Fibroblast of lung (primary cell): ENCODE measurements at regions not wholly inside any gene's neighbourhood (a gene's known extent, or its start where the extent isn't known, plus 50 kb on each side); places are given as distances from the start of the nearest gene placed in this dataset.

ENCODE experiments used
- DNase-seq, 2 donors: peaks; one replicate each; pipeline versions ENCODE4 v3.0.0 to v3.0.0-alpha.2; 2010; ENCODE audit warnings: low read depth in 2 of 2
- H2AFZ ChIP-seq: 2 replicates; pipeline ENCODE4 v1.5.1; 2012; ENCODE audit warnings: low read length, control low read depth, inconsistent platforms
- H3K27ac ChIP-seq: 2 replicates; pipeline ENCODE4 v1.5.1; 2011; ENCODE audit warnings: low read length, control low read depth; ENCODE audit not compliant: insufficient read depth
- H3K27me3 ChIP-seq: 2 replicates; pipeline ENCODE4 v1.5.1; 2011; ENCODE audit warnings: mild to moderate bottlenecking, low read length; ENCODE audit not compliant: control insufficient read depth, insufficient read depth
- H3K36me3 ChIP-seq: 2 replicates; pipeline ENCODE4 v1.5.1; 2011; ENCODE audit warnings: low read length; ENCODE audit not compliant: control insufficient read depth, insufficient read depth
- H3K4me1 ChIP-seq: 2 replicates; pipeline ENCODE4 v1.5.1; 2011; ENCODE audit warnings: low read length; ENCODE audit not compliant: control insufficient read depth, insufficient read depth; ENCODE audit errors: extremely low read depth
- H3K4me2 ChIP-seq: 2 replicates; pipeline ENCODE4 v1.5.1; 2011; ENCODE audit warnings: low read length, control low read depth; ENCODE audit not compliant: insufficient read depth; ENCODE audit errors: extremely low read depth
- H3K4me3 ChIP-seq, 4 experiments: fragments of 200-600 bp in 1 of 4; sonication (generic) in 1 of 4; replicated peaks in 1 of 4; 2 replicates each; pipeline ENCODE4 v1.5.1; 2011 to 2016; ENCODE audit warnings: low read length in 4 of 4, low read depth in 3 of 4, mild to moderate bottlenecking in 3 of 4, control low read depth in 2 of 4, inconsistent platforms in 1 of 4, mixed read lengths in 1 of 4; ENCODE audit not compliant: insufficient read depth in 1 of 4; ENCODE audit errors: control extremely low read depth in 1 of 4
- H3K79me2 ChIP-seq: 2 replicates; pipeline ENCODE4 v1.5.1; 2012; ENCODE audit warnings: mild to moderate bottlenecking, low read length, inconsistent platforms; ENCODE audit not compliant: control insufficient read depth, insufficient read depth
- H3K9ac ChIP-seq: 2 replicates; pipeline ENCODE4 v1.5.1; 2011; ENCODE audit warnings: mild to moderate bottlenecking, low read length, control low read depth; ENCODE audit not compliant: insufficient read depth
- H3K9me3 ChIP-seq: 2 replicates; pipeline ENCODE4 v1.5.1; 2012; ENCODE audit warnings: low read depth, low read length; ENCODE audit not compliant: control insufficient read depth, insufficient read depth
- H4K20me1 ChIP-seq: 2 replicates; pipeline ENCODE4 v1.5.1; 2011; ENCODE audit warnings: low read length; ENCODE audit not compliant: control insufficient read depth, insufficient read depth; ENCODE audit errors: extremely low read depth
- CTCF ChIP-seq, 2 donors: IDR thresholded peaks in 1 of 2; conservative IDR thresholded peaks in 1 of 2; 1 replicate in 1 of 2; 2 replicates in 1 of 2; pipeline ENCODE4 v1.5.1; 2011 to 2012; ENCODE audit warnings: low read length in 2 of 2, control low read depth in 1 of 2, inconsistent platforms in 1 of 2, low read depth in 1 of 2, mild to moderate bottlenecking in 1 of 2
- EZH2 ChIP-seq: IDR thresholded peaks from 2 replicates; pipeline ENCODE4 v1.5.1; 2012; ENCODE audit warnings: low read length, control low read depth, mild to moderate bottlenecking; ENCODE audit errors: missing control alignments

- Histone ChIP-seq H3K79me2 (no peaks in the 10 kb centered on the region), H3K27ac (no peak overlapping the region), H3K4me3 (no peak overlapping the region), H4K20me1 (no peaks in the 10 kb centered on the region), H3K4me1 (peaks cover 18% of the 10 kb centered on the region), H2AFZ (no peak overlapping the region), H3K27me3 (no peaks in the 10 kb centered on the region), H3K9me3 (no peaks in the 10 kb centered on the region), H3K4me2 (no peak overlapping the region), H3K9ac (no peak overlapping the region), H3K36me3 (no peaks in the 10 kb centered on the region)
- TF ChIP-seq CTCF (conservative IDR thresholded peaks at IDR 0.05 in 1 of 2, IDR thresholded peaks at IDR 0.05 in 1 of 2; ENCODE audit: low read depth in 1 of 2, low read length in 2 of 2) (no peak), EZH2 (no peak)
- DNase-seq = no peak
These were observed 273.7 kb downstream of the UQCRFS1 start for GRCh38 chr19:28939236-28939635.

DNA sequence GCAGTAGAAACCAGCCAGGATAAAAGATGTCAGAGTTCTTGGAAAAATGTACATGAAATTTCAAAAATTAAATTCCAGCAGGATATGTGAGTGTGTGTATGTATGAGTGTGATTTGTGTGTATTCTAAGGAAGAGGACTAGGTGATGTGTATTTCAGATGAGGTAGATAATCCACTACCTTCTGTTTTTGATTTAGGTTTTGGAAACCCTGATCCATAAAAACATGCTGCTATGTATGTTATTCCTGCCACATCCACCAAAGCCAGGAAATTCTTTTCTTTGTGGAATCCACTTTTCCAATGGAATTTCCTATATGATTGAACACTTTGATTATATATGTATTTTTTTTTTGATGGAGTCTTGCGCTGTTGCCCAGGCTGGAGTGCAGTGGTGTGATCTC, 276.9 kb downstream of the UQCRFS1 start:
- no peaks in the 10 kb centered on the region for H3K27me3 ChIP-seq
- DNase-seq = no peak
- no peak overlapping the region for H3K4me3 ChIP-seq
- H3K79me2 ChIP-seq = no peaks in the 10 kb centered on the region
- H3K27ac ChIP-seq = no peak overlapping the region
- H3K36me3 ChIP-seq = no peaks in the 10 kb centered on the region
- TF ChIP-seq CTCF (conservative IDR thresholded peaks at IDR 0.05 in 1 of 2, IDR thresholded peaks at IDR 0.05 in 1 of 2; ENCODE audit: low read depth in 1 of 2, low read length in 2 of 2) (no peak), EZH2 (no peak)
- no peak overlapping the region for H2AFZ ChIP-seq
- H3K4me1 ChIP-seq = peaks cover 11% of the 10 kb centered on the region
- H3K9me3 ChIP-seq = no peaks in the 10 kb centered on the region
- no peak overlapping the region for H3K9ac ChIP-seq
- no peaks in the 10 kb centered on the region for H4K20me1 ChIP-seq
- no peak overlapping the region for H3K4me2 ChIP-seq

- Histone ChIP-seq H2AFZ (no peak overlapping the region), H3K9ac (no peak overlapping the region), H3K9me3 (no peaks in the 10 kb centered on the region), H3K4me3 (no peak overlapping the region), H3K27ac (no peak overlapping the region), H3K27me3 (no peaks in the 10 kb centered on the region), H3K79me2 (no peaks in the 10 kb centered on the region), H4K20me1 (no peaks in the 10 kb centered on the region), H3K4me2 (no peak overlapping the region), H3K4me1 (peaks cover 5% of the 10 kb centered on the region), H3K36me3 (no peaks in the 10 kb centered on the region)
- DNase-seq = peak in 1 of 2 donors; percentile 4
- TF ChIP-seq EZH2 = no peak
- TF ChIP-seq CTCF (conservative IDR thresholded peaks at IDR 0.05 in 1 of 2, IDR thresholded peaks at IDR 0.05 in 1 of 2; ENCODE audit: low read depth in 1 of 2, low read length in 2 of 2) = no peak
These were observed 278.3 kb downstream of the UQCRFS1 start for GRCh38 chr19:28934631-28935030.
